ENCODE measurements at regions not wholly inside any gene's neighbourhood (a gene's known extent, or its start where the extent isn't known, plus 50 kb on each side); places are given as distances from the start of the nearest gene placed in this dataset.
A peak's percentile ranks its signal among the peaks of the same experiment; 100 is the strongest.

DNA sequence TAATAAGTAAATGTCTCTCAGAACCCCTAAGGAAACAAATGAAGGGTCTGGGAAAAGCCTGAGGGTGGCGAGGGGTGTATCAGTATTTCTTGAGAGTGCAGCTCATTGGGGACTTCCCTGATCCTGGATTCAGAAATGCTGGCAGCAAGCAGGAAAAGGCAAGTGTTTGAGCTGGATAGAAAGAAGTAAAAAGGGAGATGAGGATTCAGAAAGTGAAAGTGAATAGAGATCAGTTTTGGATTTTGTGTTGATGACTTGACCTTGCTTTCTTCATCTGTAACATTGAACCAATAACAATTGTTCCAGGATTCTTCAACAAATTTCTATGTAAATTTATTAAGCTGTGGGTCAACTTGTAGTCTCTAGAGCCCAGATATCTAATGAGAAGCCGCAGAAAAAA, 66.9 kb upstream of the CTSC start:
- no peak for FAIRE-seq

DNA sequence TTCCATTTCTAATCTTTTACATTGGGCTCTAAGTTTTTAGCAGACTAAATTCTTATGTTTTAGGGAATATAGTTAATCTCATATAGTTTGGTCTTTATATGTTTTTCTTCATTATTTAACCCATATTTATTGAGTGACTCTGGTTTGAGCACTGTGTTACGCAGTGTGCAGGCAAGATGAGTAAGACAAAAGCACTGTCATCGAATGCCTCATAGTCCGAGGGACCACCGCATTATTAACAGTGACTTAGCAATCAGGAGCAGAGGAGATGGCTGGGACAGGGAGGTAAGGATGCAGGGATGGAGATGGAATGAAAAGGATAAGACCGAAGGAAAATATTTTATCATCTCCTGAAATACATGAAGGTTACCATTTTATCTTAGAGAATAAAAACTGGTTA, 65.2 kb upstream of the CTSC start:
- FAIRE-seq: no peak

- peak; percentile 98 for FAIRE-seq
Observed at GRCh38 chr11:88402192-88402715, 64.7 kb upstream of the CTSC start.

DNA sequence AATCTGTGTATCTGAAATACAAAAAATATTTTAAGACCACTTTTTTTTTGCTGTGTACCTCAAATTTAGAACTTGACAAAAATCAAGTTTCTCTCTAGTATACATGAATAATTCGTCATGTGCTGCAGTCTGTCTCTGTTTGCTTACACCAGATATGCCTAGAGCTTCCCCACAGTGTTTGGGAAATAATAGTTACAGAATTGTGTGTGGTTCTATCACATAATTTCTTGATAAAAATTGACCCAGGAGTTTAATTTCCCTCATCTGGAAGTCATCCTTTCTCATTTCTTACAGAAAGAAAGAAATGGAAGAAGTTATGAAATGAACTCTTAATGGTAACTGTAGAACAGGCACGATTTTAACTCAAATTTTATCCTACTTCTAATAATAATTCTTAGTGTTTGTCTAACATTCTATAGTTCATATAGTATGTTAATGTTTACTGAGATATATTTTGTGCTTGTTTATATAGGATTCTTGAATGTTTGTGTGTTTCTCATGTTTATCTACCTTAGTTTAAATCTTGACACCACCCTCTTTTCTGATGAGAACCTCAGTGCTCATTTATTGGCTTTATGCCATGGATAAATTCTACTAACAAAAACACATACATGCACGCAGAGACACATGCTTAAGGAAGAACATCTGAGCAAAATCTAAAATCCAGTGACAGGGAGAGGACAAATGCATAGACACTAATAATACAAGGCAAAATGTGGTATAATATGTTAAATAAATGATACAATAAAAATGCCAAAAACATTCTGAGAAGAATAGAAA, 61.4 kb upstream of the CTSC start:
- FAIRE-seq: no peak

- no peak for FAIRE-seq
Observed at GRCh38 chr11:88398372-88398771, 60.8 kb upstream of the CTSC start.

- FAIRE-seq: no peak
Observed at GRCh38 chr11:88390254-88390653, 52.7 kb upstream of the CTSC start.

DNA sequence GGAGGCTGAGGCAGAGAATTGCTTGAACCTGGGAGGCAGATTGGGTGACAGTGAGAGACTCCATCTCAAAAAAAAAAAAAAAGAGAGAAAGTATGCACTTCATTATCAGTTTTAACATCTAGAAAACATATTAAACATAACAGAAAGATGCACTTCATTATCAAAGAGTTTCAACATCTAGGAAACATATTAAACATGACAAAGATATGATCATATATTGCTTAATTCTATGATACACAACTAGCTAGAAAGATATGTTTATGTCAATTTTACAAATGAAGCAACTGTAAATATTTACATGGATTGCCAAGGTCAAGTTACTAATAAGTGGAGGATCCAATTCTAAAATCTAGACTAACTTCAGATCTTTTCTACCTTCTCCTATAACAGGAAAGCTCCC, 50.4 kb upstream of the CTSC start:
- no peak for FAIRE-seq

All from endometrium (tissue), 2 donors.